CD14-positive monocyte (primary cell): ENCODE measurements at regions not wholly inside any gene's neighbourhood (a gene's known extent, or its start where the extent isn't known, plus 50 kb on each side); places are given as distances from the start of the nearest gene placed in this dataset.

ENCODE experiments used
- DNase-seq, 3 donors: peaks; one replicate each; pipeline ENCODE4 v3.0.0-alpha.2; 2011 to 2022
- H2AFZ ChIP-seq: 2 replicates; pipeline ENCODE4 v1.6.0; 2012; ENCODE audit warnings: mild to moderate bottlenecking, low read depth, low read length, inconsistent platforms; ENCODE audit not compliant: insufficient read depth, poor library complexity, severe bottlenecking
- H3K27ac ChIP-seq, 2 donors: 1 replicate in 1 of 2; 2 replicates in 1 of 2; pipeline ENCODE4 v1.5.1; 2012 to 2013; ENCODE audit warnings: low read length in 2 of 2, control low read depth in 1 of 2, inconsistent platforms in 1 of 2, low read depth in 1 of 2, mild to moderate bottlenecking in 1 of 2
- H3K27me3 ChIP-seq, 2 donors: one replicate each; pipeline versions ENCODE4 v1.6.0 to v1.6.1; 2011 to 2013; ENCODE audit warnings: low read length in 2 of 2; ENCODE audit not compliant: control insufficient read depth in 2 of 2, insufficient read depth in 2 of 2
- H3K36me3 ChIP-seq, 2 donors: replicated peaks in 1 of 2; 1 replicate in 1 of 2; 2 replicates in 1 of 2; pipeline versions ENCODE4 v1.5.1 to v1.6.1; 2012 to 2013; ENCODE audit warnings: low read length in 2 of 2, control low read depth in 1 of 2, inconsistent platforms in 1 of 2, mild to moderate bottlenecking in 1 of 2; ENCODE audit not compliant: insufficient read depth in 2 of 2, control insufficient read depth in 1 of 2
- H3K4me1 ChIP-seq, 2 donors: 1 replicate in 1 of 2; 2 replicates in 1 of 2; pipeline versions ENCODE4 v1.5.1 to v1.6.1; 2012 to 2013; ENCODE audit warnings: low read length in 2 of 2, control low read depth in 1 of 2, inconsistent platforms in 1 of 2, mild to moderate bottlenecking in 1 of 2, moderate library complexity in 1 of 2; ENCODE audit not compliant: insufficient read depth in 2 of 2, control insufficient read depth in 1 of 2
- H3K4me2 ChIP-seq: replicated peaks from 2 replicates; pipeline ENCODE3; 2012; ENCODE audit warnings: low read length, moderate library complexity, mild to moderate bottlenecking; ENCODE audit not compliant: poor library complexity, severe bottlenecking; ENCODE audit errors: extremely low read depth
- H3K4me3 ChIP-seq, 3 experiments: fragments of 200-600 bp in 1 of 3; sonication (generic) in 1 of 3; replicated peaks in 1 of 3; 1 replicate in 2 of 3; 2 replicates in 1 of 3; pipeline ENCODE4 v1.5.1; 2011 to 2013; ENCODE audit warnings: low read length in 3 of 3, mild to moderate bottlenecking in 3 of 3, control low read depth in 2 of 3, low read depth in 2 of 3, inconsistent platforms in 1 of 3, moderate library complexity in 1 of 3
- H3K79me2 ChIP-seq: 2 replicates; pipeline ENCODE4 v1.6.0; 2012; ENCODE audit warnings: mild to moderate bottlenecking, control low read depth, inconsistent platforms, low read length, moderate library complexity; ENCODE audit not compliant: insufficient read depth
- H3K9ac ChIP-seq: 2 replicates; pipeline ENCODE4 v1.6.0; 2017; ENCODE audit warnings: low read length, mild to moderate bottlenecking; ENCODE audit not compliant: insufficient read depth, poor library complexity, severe bottlenecking
- H3K9me3 ChIP-seq, 2 donors: replicated peaks in 1 of 2; 1 replicate in 1 of 2; 2 replicates in 1 of 2; pipeline versions ENCODE4 v1.5.1 to v1.6.1; 2012 to 2013; ENCODE audit warnings: low read length in 2 of 2, control low read depth in 1 of 2; ENCODE audit not compliant: control insufficient read depth in 1 of 2, insufficient read depth in 1 of 2
- H4K20me1 ChIP-seq: 2 replicates; pipeline ENCODE4 v1.6.0; 2012; ENCODE audit warnings: mild to moderate bottlenecking, low read length, control low read depth, moderate library complexity; ENCODE audit not compliant: insufficient read depth
- H3K27ac Mint-ChIP-seq, 7 donors: one replicate each; pipeline ENCODE4 v1.8.0; 2020; ENCODE audit warnings: mild to moderate bottlenecking in 7 of 7, mixed read lengths in 7 of 7, moderate library complexity in 6 of 7, inconsistent platforms in 2 of 7
- H3K27me3 Mint-ChIP-seq, 3 donors: one replicate each; pipeline ENCODE4 v1.8.0; 2021 to 2022; ENCODE audit warnings: low read depth in 3 of 3, mild to moderate bottlenecking in 3 of 3, mixed read lengths in 3 of 3, moderate library complexity in 3 of 3, inconsistent platforms in 1 of 3
- H3K36me3 Mint-ChIP-seq, 2 donors: one replicate each; pipeline ENCODE4 v1.8.0; 2020; ENCODE audit warnings: mixed read lengths in 2 of 2, inconsistent platforms in 1 of 2, mild to moderate bottlenecking in 1 of 2
- H3K4me1 Mint-ChIP-seq: one replicate; pipeline ENCODE4 v1.8.0; 2020; ENCODE audit warnings: mild to moderate bottlenecking, mixed read lengths
- H3K4me3 Mint-ChIP-seq, 2 donors: one replicate each; pipeline ENCODE4 v1.8.0; 2020; ENCODE audit warnings: mild to moderate bottlenecking in 2 of 2, mixed read lengths in 2 of 2, moderate library complexity in 1 of 2
- H3K9me3 Mint-ChIP-seq, 7 donors: one replicate each; pipeline ENCODE4 v1.8.0; 2020 to 2022; ENCODE audit warnings: mixed read lengths in 7 of 7, mild to moderate bottlenecking in 6 of 7, moderate library complexity in 6 of 7, inconsistent platforms in 2 of 7
- WGBS: methylation state at CpG from one replicate; pipeline ENCODE4 v1.1.5; 2013; ENCODE audit warnings: missing lambda C conversion rate; ENCODE audit not compliant: insufficient coverage; 5-methylcytosine and 5-hydroxymethylcytosine counted together
- intact Hi-C, 2 donors: fragments of 100-400 bp; cut with micrococcal nuclease; formaldehyde crosslinking; loops; one replicate each; pipeline versions ENCODE4 v1.15.0 to v1.15.1; 2023
- TF ChIP-seq, protein P1 (sequence below): fragments of 200-600 bp; IDR thresholded peaks from one replicate; pipeline ENCODE4 v1.8.0; 2022; ENCODE audit warnings: antibody characterized with exemption, mild to moderate bottlenecking

DNA sequence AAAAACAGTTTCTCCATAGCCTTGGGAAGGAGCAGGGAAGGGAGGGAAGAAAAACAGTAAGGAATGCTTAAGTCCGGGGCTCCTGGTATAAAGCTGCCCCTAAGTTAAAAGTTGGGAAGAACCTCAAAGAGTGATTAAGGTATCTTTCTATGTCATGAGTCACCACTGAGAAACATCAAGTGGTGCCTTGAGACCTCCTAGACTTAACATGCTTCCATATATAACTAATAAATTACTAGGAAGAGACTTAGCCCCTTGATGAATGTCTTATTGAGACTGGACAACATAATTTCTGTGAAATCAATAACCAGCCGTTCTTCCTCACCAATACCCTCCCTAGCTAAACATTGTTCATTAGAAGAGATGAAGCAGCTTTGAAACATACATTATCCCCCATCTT, 121.8 kb upstream of the SLC44A3 start:
- no peak overlapping the region for H3K9ac ChIP-seq
- H3K4me1 ChIP-seq, result no peaks in the 10 kb centered on the region
- H3K79me2 ChIP-seq, result no peaks in the 10 kb centered on the region
- DNase-seq, result no peak
- H3K9me3 ChIP-seq, result no peaks in the 10 kb centered on the region
- no peak overlapping the region for H3K27ac ChIP-seq
- H3K9me3 Mint-ChIP-seq, result peaks cover 0 to 3% (median 0%) of the 10 kb centered on the region in 7 donors
- no peaks in the 10 kb centered on the region for H3K27me3 Mint-ChIP-seq
- H4K20me1 ChIP-seq, result no peaks in the 10 kb centered on the region
- 80% methylated on average over 1 of the region's 2 CpGs for WGBS
- TF ChIP-seq, protein P1, sequence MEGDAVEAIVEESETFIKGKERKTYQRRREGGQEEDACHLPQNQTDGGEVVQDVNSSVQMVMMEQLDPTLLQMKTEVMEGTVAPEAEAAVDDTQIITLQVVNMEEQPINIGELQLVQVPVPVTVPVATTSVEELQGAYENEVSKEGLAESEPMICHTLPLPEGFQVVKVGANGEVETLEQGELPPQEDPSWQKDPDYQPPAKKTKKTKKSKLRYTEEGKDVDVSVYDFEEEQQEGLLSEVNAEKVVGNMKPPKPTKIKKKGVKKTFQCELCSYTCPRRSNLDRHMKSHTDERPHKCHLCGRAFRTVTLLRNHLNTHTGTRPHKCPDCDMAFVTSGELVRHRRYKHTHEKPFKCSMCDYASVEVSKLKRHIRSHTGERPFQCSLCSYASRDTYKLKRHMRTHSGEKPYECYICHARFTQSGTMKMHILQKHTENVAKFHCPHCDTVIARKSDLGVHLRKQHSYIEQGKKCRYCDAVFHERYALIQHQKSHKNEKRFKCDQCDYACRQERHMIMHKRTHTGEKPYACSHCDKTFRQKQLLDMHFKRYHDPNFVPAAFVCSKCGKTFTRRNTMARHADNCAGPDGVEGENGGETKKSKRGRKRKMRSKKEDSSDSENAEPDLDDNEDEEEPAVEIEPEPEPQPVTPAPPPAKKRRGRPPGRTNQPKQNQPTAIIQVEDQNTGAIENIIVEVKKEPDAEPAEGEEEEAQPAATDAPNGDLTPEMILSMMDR, result no peak
- no peak overlapping the region for H3K4me3 ChIP-seq
- no peaks in the 10 kb centered on the region for H3K27me3 ChIP-seq
- H3K4me3 Mint-ChIP-seq, result no peak overlapping the region
- no peaks in the 10 kb centered on the region for H3K36me3 ChIP-seq
- no peaks in the 10 kb centered on the region for H3K36me3 Mint-ChIP-seq
- no peak overlapping the region for H2AFZ ChIP-seq
- intact Hi-C loops, result no loop called here
- peaks cover 15% of the 10 kb centered on the region for H3K4me1 Mint-ChIP-seq
- no peak overlapping the region for H3K27ac Mint-ChIP-seq
- no peak overlapping the region for H3K4me2 ChIP-seq

DNA sequence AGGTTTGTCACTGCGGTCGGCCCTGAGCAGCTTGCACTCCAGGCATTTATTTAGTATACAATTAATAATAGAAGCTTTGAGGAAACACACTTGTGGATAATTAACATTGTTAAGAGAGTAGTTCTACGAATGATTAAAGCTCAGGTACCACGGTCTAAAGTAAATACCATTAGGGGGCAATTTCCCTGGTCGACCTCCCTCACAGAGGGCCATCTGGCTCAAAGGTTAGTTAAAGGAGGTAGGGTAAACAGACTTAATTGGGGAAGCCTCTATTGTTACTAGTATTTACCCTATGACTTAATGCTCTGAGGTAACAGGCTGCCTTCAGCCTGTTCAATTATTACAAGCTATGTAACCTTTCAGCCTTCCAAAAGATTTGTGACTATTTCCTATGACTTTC, 122.3 kb upstream of the SLC44A3 start:
- Mint-ChIP-seq H3K9me3 (peaks cover 0 to 5% (median 0%) of the 10 kb centered on the region in 7 donors), H3K36me3 (no peaks in the 10 kb centered on the region), H3K27me3 (peaks cover 0 to 2% (median 2%) of the 10 kb centered on the region in 3 donors), H3K27ac (no peak overlapping the region), H3K4me3 (no peak overlapping the region), H3K4me1 (peaks cover 15% of the 10 kb centered on the region)
- no CpG with 5 or more reads among the region's 5 CpGs for WGBS
- H3K27ac ChIP-seq, result no peak overlapping the region
- H3K36me3 ChIP-seq, result no peaks in the 10 kb centered on the region
- H2AFZ ChIP-seq, result no peak overlapping the region
- H3K4me1 ChIP-seq, result no peaks in the 10 kb centered on the region
- no peak overlapping the region for H3K4me3 ChIP-seq
- no peaks in the 10 kb centered on the region for H3K27me3 ChIP-seq
- H3K9me3 ChIP-seq, result no peaks in the 10 kb centered on the region
- intact Hi-C loops, result no loop called here
- H3K9ac ChIP-seq, result no peak overlapping the region
- H3K79me2 ChIP-seq, result no peaks in the 10 kb centered on the region
- DNase-seq, result no peak
- TF ChIP-seq, protein P1, result no peak
- no peaks in the 10 kb centered on the region for H4K20me1 ChIP-seq
- H3K4me2 ChIP-seq, result no peak overlapping the region
